ENCODE measurements at regions not wholly inside any gene's neighbourhood (a gene's known extent, or its start where the extent isn't known, plus 50 kb on each side); places are given as distances from the start of the nearest gene placed in this dataset.

- no peak for DNase-seq
Measured at GRCh38 chr9:118215549-118215948, 511.3 kb downstream of the TLR4 start.

- no peak for DNase-seq
Measured at GRCh38 chr9:118222375-118222774, 518.2 kb downstream of the TLR4 start.

GRCh38 chr9:118223111-118223510 is 518.9 kb downstream of the TLR4 start:
- no peak for DNase-seq

GRCh38 chr9:118230329-118230728 is 526.1 kb downstream of the TLR4 start:
- DNase-seq, result no peak

GRCh38 chr9:118236625-118237024 is 532.4 kb downstream of the TLR4 start:
- DNase-seq, result no peak

- no peak for DNase-seq
Measured at GRCh38 chr9:118238139-118238538, 533.9 kb downstream of the TLR4 start.

GRCh38 chr9:118252027-118252426 is 547.8 kb downstream of the TLR4 start:
- DNase-seq, result no peak

GRCh38 chr9:118262191-118262590 is 558.0 kb downstream of the TLR4 start:
- DNase-seq, result no peak

- DNase-seq, result no peak
Measured at GRCh38 chr9:118263949-118264348, 559.7 kb downstream of the TLR4 start.

GRCh38 chr9:118268046-118268445 is 563.8 kb downstream of the TLR4 start:
- DNase-seq, result no peak

GRCh38 chr9:118269623-118270022 is 565.4 kb downstream of the TLR4 start:
- no peak for DNase-seq

- DNase-seq, result no peak
Measured at GRCh38 chr9:118271331-118271730, 567.1 kb downstream of the TLR4 start.

GRCh38 chr9:118271936-118272335 is 567.7 kb downstream of the TLR4 start:
- DNase-seq, result no peak

- no peak for DNase-seq
Measured at GRCh38 chr9:118273048-118273447, 568.8 kb downstream of the TLR4 start.

- no peak for DNase-seq
Measured at GRCh38 chr9:118276784-118277183, 572.6 kb downstream of the TLR4 start.

- no peak for DNase-seq
Measured at GRCh38 chr9:118281772-118282171, 577.6 kb downstream of the TLR4 start.

- no peak for DNase-seq
Measured at GRCh38 chr9:118283488-118283887, 579.3 kb downstream of the TLR4 start.

- DNase-seq, result no peak
Measured at GRCh38 chr9:118290116-118290515, 585.9 kb downstream of the TLR4 start.

GRCh38 chr9:118295413-118295812 is 591.2 kb downstream of the TLR4 start:
- DNase-seq, result no peak

- DNase-seq, result no peak
Measured at GRCh38 chr9:118302721-118303120, 598.5 kb downstream of the TLR4 start.

- no peak for DNase-seq
Measured at GRCh38 chr9:118303216-118303615, 599.0 kb downstream of the TLR4 start.

GRCh38 chr9:118305331-118305730 is 601.1 kb downstream of the TLR4 start:
- DNase-seq, result no peak

- no peak for DNase-seq
Measured at GRCh38 chr9:118306801-118307200, 602.6 kb downstream of the TLR4 start.

- DNase-seq, result no peak
Measured at GRCh38 chr9:118313965-118314364, 609.8 kb downstream of the TLR4 start.

- no peak for DNase-seq
Measured at GRCh38 chr9:118316831-118317343, 612.7 kb downstream of the TLR4 start.

Measured in CD4-positive, alpha-beta T cell treated with Interleukin-4 for 4 hours (primary cell).